K562 (cell line): ENCODE measurements at regions not wholly inside any gene's neighbourhood (a gene's known extent, or its start where the extent isn't known, plus 50 kb on each side); places are given as distances from the start of the nearest gene placed in this dataset.

ENCODE experiments used
- ATAC-seq: fragments of 200-7000 bp; cut with Tn5 transposase; 3 replicates; pipeline ENCODE4 v1.9.1; 2020; ENCODE audit warnings: moderate library complexity
- BruUV-seq: library from RNA; stranded (reverse); fragments of 400-500 nt; replicated peaks from 2 replicates; lab custom pipeline; 2021; lab: Mats Ljungman, UMichigan
- CTCF ChIA-PET: fragments of 300-600 bp; formaldehyde crosslinking; extraction: SDS; loops from one replicate; lab custom pipeline; 2021; ENCODE audit warnings: low intra/inter-chr PET ratio; lab: Yijun Ruan, JAX
- POLR2A ChIA-PET: fragments of 300-600, 350-650 bp; sonication (Branson Sonifier 250); formaldehyde crosslinking; extraction: SDS; loops from one replicate; lab custom pipeline; 2021; ENCODE audit warnings: antibody characterized with exemption, inconsistent platforms; lab: Yijun Ruan, JAX
- DNase-seq, 4 experiments: peaks; one replicate each; pipeline versions ENCODE4 v3.0.0 to v3.0.0-alpha.2; 2011 to 2018; ENCODE audit warnings: low spot score in 3 of 4, mixed read lengths in 3 of 4; ENCODE audit errors: extremely low read depth in 1 of 4
- FAIRE-seq: peaks from 2 replicates; lab custom pipeline; 2011; peaks lifted over from hg19 to GRCh38; lab: Jason Lieb, UNC
- H2AFZ ChIP-seq: 2 replicates; pipeline ENCODE4 v1.6.0; 2011; ENCODE audit warnings: low read depth, low read length, control low read depth, inconsistent platforms
- H3K27ac ChIP-seq: fragments of 200-600 bp; 3 replicates; pipeline ENCODE4 v1.8.0; 2011; ENCODE audit warnings: low read depth, mild to moderate bottlenecking, control low read depth, inconsistent platforms, low read length, moderate library complexity, mixed read lengths; ENCODE audit errors: extremely low read depth
- H3K27me3 ChIP-seq, 2 experiments: fragments of 300-600 bp in 1 of 2; 2 replicates in 1 of 2; 3 replicates in 1 of 2; pipeline versions ENCODE4 v1.6.0 to v1.8.0; 2011; ENCODE audit warnings: inconsistent platforms in 2 of 2, low read length in 2 of 2, mild to moderate bottlenecking in 1 of 2, mixed read lengths in 1 of 2, moderate library complexity in 1 of 2; ENCODE audit not compliant: control insufficient read depth in 2 of 2, insufficient read depth in 2 of 2
- H3K36me3 ChIP-seq: fragments of 300-600 bp; 3 replicates; pipeline ENCODE4 v1.8.0; 2011; ENCODE audit warnings: mild to moderate bottlenecking, low read length, inconsistent platforms; ENCODE audit not compliant: control insufficient read depth, insufficient read depth
- H3K4me1 ChIP-seq, 2 experiments: fragments of 200-600 bp in 1 of 2; replicated peaks in 1 of 2; 2 replicates in 1 of 2; 3 replicates in 1 of 2; pipeline versions ENCODE4 v1.5.1 to v1.8.0; 2011; ENCODE audit warnings: inconsistent platforms in 2 of 2, low read length in 2 of 2, mild to moderate bottlenecking in 1 of 2, mixed read lengths in 1 of 2, moderate library complexity in 1 of 2; ENCODE audit not compliant: control insufficient read depth in 2 of 2, insufficient read depth in 2 of 2
- H3K4me2 ChIP-seq: 2 replicates; pipeline ENCODE4 v1.6.1; 2011; ENCODE audit warnings: low read length, control low read depth, inconsistent platforms, mixed read lengths; ENCODE audit not compliant: insufficient read depth
- H3K4me3 ChIP-seq: fragments of 200-600 bp; sonication (generic), shearing (Covaris generic); 2 replicates; pipeline ENCODE4 v1.5.1; 2016; ENCODE audit warnings: control low read depth, inconsistent platforms
- H3K79me2 ChIP-seq: fragments of 200-600 bp; 3 replicates; pipeline ENCODE4 v1.8.0; 2011; ENCODE audit warnings: low read length, inconsistent platforms; ENCODE audit not compliant: control insufficient read depth, insufficient read depth
- H3K9ac ChIP-seq, 2 experiments: 2 replicates each; pipeline versions ENCODE4 v1.6.0 to v1.6.1; 2011; ENCODE audit warnings: low read depth in 2 of 2, low read length in 2 of 2, control low read depth in 1 of 2, inconsistent platforms in 1 of 2, mild to moderate bottlenecking in 1 of 2, mixed read lengths in 1 of 2; ENCODE audit not compliant: insufficient read depth in 1 of 2
- H3K9me1 ChIP-seq: one replicate; pipeline ENCODE4 v1.6.0; 2011; ENCODE audit warnings: inconsistent platforms, mild to moderate bottlenecking, low read length, moderate library complexity; ENCODE audit not compliant: control insufficient read depth, insufficient read depth
- H3K9me3 ChIP-seq: replicated peaks from 2 replicates; pipeline ENCODE4 v1.5.1; 2011; ENCODE audit warnings: low read depth, low read length, inconsistent platforms; ENCODE audit not compliant: control insufficient read depth, insufficient read depth
- H4K20me1 ChIP-seq: replicated peaks from 2 replicates; pipeline ENCODE4 v1.6.1; 2011; ENCODE audit warnings: low read length, inconsistent platforms, mixed read lengths; ENCODE audit not compliant: control insufficient read depth, insufficient read depth
- MECOM ChIP-seq: fragments of 250-450 bp; sonication (Bioruptor Pico); IDR thresholded peaks from 2 replicates; pipeline ENCODE4 v1.8.0; 2022; ENCODE audit warnings: inconsistent platforms
- NFIC ChIP-seq: fragments of 450-650 bp; IDR thresholded peaks from 2 replicates; pipeline ENCODE4 v1.6.1; 2017; ENCODE audit warnings: mild to moderate bottlenecking, inconsistent platforms
- NFIX ChIP-seq: fragments of 250-450 bp; sonication (Bioruptor Pico); IDR thresholded peaks from 2 replicates; pipeline ENCODE4 v1.4.0; 2020; ENCODE audit warnings: low read depth, mild to moderate bottlenecking, moderate library complexity
- PHB ChIP-seq: fragments of 250-450 bp; sonication (Bioruptor Pico); IDR thresholded peaks from 2 replicates; pipeline ENCODE4 v1.5.0; 2021
- WGBS: fragments of 100-300 bp; shearing (Covaris generic); methylation state at CpG from one replicate; pipeline ENCODE4 v1.1.6; 2016; ENCODE audit warnings: low coverage, mixed read lengths; ENCODE audit not compliant: insufficient coverage; ENCODE audit errors: missing lambda C conversion rate; 5-methylcytosine and 5-hydroxymethylcytosine counted together
- in situ Hi-C: fragments of 300-500 bp; cut with MboI; formaldehyde crosslinking; loops from 4 replicates; pipeline ENCODE4 v1.15.0; 2018; ENCODE audit warnings: inconsistent platforms, mixed read lengths
- intact Hi-C: fragments of 100-400 bp; cut with micrococcal nuclease; formaldehyde crosslinking; loops from 2 replicates; pipeline ENCODE4 v1.14.2; 2022
- TF ChIP-seq, protein P1 (sequence below): sonication (generic); formaldehyde crosslinking; IDR thresholded peaks from 2 replicates; pipeline ENCODE4 v1.8.0; 2023; ENCODE audit warnings: mild to moderate bottlenecking, missing genetic modification reagents

DNA sequence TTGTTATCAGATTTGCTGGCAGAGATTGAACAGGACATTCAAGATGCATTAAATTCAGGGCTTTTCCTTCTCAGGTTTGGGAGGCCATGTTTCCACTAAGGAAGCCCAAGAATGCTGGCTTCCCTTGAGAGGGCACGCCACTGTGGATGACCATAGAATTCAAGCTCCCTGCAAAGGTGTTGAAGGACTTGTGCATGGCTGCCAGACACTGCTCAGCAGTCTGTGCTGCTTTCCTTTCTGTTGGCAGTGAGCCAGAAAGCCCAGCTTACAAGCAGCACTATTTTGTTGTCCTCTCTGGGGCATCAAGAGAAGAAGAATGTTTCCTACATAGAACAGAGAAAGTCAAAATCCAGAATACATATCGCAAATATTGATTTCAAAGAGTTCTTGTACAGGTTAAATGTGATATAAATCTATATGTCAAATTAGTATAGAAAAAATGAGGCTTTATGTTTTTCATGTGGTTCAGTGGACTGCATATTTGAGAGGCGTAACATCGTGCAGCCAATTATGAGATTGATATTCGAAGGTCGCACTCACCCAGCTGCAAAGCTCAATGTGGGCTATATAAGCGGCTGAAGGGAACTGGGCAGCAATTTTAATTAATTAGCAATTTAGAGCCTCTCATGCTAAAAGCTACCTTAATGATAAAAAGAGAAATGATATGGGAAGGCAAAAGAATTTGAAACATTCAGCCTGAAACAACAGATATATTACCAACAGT, 103.1 kb upstream of the ISL1 start:
- no peak overlapping the region for H3K9ac ChIP-seq
- no peaks in the 10 kb centered on the region for H3K4me1 ChIP-seq
- no peaks in the 10 kb centered on the region for H3K9me3 ChIP-seq
- in situ Hi-C loops, result no loop called here
- ChIA-PET POLR2A (no interaction called here), CTCF (no interaction called here)
- H3K36me3 ChIP-seq, result no peaks in the 10 kb centered on the region
- no peaks in the 10 kb centered on the region for H3K79me2 ChIP-seq
- no peak overlapping the region for H2AFZ ChIP-seq
- TF ChIP-seq NFIX (CRISPR knock-in tag), result peak; percentile 37; the same call in 1 of the 2 replicates
- TF ChIP-seq PHB (CRISPR knock-in tag), result no peak
- TF ChIP-seq NFIC, result peak; percentile 63
- no peak overlapping the region for H3K4me2 ChIP-seq
- intact Hi-C loops, result no loop called here
- no peak for ATAC-seq
- no TSS peak for BruUV-seq
- H3K9me1 ChIP-seq, result no peaks in the 10 kb centered on the region
- H3K27ac ChIP-seq, result no peak overlapping the region
- no peak overlapping the region for H3K4me3 ChIP-seq
- DNase-seq, result no peak
- 0% methylated on average over 7 of the region's 7 CpGs for WGBS
- FAIRE-seq, result no peak
- H3K27me3 ChIP-seq, result no peaks in the 10 kb centered on the region
- no peaks in the 10 kb centered on the region for H4K20me1 ChIP-seq

DNA sequence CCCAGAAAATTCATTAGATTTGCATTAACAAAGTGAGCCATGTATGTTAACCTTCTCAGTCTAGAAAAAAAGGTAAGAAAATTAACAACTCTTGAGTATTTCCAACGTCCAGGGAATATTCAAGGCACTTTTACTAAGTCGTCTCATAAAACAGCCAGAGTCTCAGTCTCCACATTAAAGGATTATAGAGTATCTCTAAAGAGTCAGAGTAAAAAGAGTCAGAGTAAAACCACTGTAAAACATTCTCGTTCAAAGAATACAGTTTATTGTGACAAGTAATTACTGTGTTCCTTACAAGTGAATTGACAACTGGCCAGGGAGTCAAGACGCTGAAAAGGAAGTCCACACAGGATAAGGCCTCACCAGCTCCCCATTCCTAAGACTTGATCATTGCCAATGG, 97.2 kb upstream of the ISL1 start:
- POLR2A ChIA-PET, result no interaction called here
- intact Hi-C loops, result no loop called here
- no peaks in the 10 kb centered on the region for H3K4me1 ChIP-seq
- no peaks in the 10 kb centered on the region for H3K9me1 ChIP-seq
- H3K9ac ChIP-seq, result no peak overlapping the region
- no TSS peak for BruUV-seq
- no peak overlapping the region for H3K4me2 ChIP-seq
- H3K27ac ChIP-seq, result no peak overlapping the region
- H3K36me3 ChIP-seq, result no peaks in the 10 kb centered on the region
- H3K79me2 ChIP-seq, result no peaks in the 10 kb centered on the region
- no peak for FAIRE-seq
- 0% methylated on average over 4 of the region's 4 CpGs for WGBS
- no peaks in the 10 kb centered on the region for H3K9me3 ChIP-seq
- in situ Hi-C loops, result no loop called here
- H3K4me3 ChIP-seq, result no peak overlapping the region
- CTCF ChIA-PET, result no interaction called here
- TF ChIP-seq MECOM (CRISPR knock-in tag), result no peak
- TF ChIP-seq, protein P1, sequence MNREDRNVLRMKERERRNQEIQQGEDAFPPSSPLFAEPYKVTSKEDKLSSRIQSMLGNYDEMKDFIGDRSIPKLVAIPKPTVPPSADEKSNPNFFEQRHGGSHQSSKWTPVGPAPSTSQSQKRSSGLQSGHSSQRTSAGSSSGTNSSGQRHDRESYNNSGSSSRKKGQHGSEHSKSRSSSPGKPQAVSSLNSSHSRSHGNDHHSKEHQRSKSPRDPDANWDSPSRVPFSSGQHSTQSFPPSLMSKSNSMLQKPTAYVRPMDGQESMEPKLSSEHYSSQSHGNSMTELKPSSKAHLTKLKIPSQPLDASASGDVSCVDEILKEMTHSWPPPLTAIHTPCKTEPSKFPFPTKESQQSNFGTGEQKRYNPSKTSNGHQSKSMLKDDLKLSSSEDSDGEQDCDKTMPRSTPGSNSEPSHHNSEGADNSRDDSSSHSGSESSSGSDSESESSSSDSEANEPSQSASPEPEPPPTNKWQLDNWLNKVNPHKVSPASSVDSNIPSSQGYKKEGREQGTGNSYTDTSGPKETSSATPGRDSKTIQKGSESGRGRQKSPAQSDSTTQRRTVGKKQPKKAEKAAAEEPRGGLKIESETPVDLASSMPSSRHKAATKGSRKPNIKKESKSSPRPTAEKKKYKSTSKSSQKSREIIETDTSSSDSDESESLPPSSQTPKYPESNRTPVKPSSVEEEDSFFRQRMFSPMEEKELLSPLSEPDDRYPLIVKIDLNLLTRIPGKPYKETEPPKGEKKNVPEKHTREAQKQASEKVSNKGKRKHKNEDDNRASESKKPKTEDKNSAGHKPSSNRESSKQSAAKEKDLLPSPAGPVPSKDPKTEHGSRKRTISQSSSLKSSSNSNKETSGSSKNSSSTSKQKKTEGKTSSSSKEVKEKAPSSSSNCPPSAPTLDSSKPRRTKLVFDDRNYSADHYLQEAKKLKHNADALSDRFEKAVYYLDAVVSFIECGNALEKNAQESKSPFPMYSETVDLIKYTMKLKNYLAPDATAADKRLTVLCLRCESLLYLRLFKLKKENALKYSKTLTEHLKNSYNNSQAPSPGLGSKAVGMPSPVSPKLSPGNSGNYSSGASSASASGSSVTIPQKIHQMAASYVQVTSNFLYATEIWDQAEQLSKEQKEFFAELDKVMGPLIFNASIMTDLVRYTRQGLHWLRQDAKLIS (CRISPR knock-in tag), result no peak
- ATAC-seq, result no peak
- H2AFZ ChIP-seq, result no peak overlapping the region
- H4K20me1 ChIP-seq, result no peaks in the 10 kb centered on the region
- DNase-seq, result no peak
- no peaks in the 10 kb centered on the region for H3K27me3 ChIP-seq
